ENCODE measurements at regions not wholly inside any gene's neighbourhood (a gene's known extent, or its start where the extent isn't known, plus 50 kb on each side); places are given as distances from the start of the nearest gene placed in this dataset.

DNA sequence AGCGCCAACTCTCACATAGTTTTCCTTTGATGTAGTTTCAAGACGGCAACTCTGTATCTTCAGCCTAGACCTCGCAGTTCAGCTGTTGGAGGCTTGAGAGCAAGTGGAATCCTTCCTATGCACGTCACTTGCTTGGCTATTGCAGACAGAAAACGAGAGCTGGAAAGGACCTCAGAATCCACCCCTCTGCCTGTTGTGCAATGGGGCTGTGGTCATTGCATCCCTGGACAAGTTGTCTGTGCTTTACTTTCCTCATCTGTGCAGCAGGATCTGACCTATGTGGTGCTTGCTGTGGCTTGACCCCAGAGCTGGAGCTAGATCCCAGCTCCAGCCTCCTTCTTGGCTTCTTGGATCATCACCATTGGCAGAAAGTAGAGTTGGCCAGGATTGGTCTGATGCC, 50.0 kb upstream of the IGSF21 start:
- TF ChIP-seq SIN3A (IDR thresholded peaks at IDR 0.05; ENCODE audit: low read depth) (no peak), POLR2A (IDR thresholded peaks at IDR 0.05; ENCODE audit: borderline replicate concordance, extremely low read depth, insufficient read depth, insufficient read length) (no peak), ZNF274 (IDR thresholded peaks at IDR 0.05; ENCODE audit: low read depth, low read length) (no peak)
- TF ChIP-seq, protein P1, sequence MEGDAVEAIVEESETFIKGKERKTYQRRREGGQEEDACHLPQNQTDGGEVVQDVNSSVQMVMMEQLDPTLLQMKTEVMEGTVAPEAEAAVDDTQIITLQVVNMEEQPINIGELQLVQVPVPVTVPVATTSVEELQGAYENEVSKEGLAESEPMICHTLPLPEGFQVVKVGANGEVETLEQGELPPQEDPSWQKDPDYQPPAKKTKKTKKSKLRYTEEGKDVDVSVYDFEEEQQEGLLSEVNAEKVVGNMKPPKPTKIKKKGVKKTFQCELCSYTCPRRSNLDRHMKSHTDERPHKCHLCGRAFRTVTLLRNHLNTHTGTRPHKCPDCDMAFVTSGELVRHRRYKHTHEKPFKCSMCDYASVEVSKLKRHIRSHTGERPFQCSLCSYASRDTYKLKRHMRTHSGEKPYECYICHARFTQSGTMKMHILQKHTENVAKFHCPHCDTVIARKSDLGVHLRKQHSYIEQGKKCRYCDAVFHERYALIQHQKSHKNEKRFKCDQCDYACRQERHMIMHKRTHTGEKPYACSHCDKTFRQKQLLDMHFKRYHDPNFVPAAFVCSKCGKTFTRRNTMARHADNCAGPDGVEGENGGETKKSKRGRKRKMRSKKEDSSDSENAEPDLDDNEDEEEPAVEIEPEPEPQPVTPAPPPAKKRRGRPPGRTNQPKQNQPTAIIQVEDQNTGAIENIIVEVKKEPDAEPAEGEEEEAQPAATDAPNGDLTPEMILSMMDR (IDR thresholded peaks at IDR 0.05 in 2 of 3, conservative IDR thresholded peaks at IDR 0.05 in 1 of 3; ENCODE audit: borderline replicate concordance in 1 of 3, insufficient read depth in 1 of 3, low read depth in 2 of 3, low read length in 2 of 3), result no peak

Measured in HCT116 (cell line).